HEK293 (cell line): ENCODE measurements at regions not wholly inside any gene's neighbourhood (a gene's known extent, or its start where the extent isn't known, plus 50 kb on each side); places are given as distances from the start of the nearest gene placed in this dataset.

Experiments
- CTCF ChIA-PET: fragments of 350-600 bp; formaldehyde crosslinking; extraction: SDS; loops from one replicate; lab custom pipeline; 2021; ENCODE audit warnings: antibody characterized with exemption; lab: Yijun Ruan, JAX
- POLR2A ChIA-PET: fragments of 300-600 bp; formaldehyde crosslinking; extraction: SDS; loops from one replicate; lab custom pipeline; 2020; ENCODE audit warnings: antibody characterized with exemption, inconsistent platforms; lab: Yijun Ruan, JAX
- H3K27ac ChIP-seq: fragments of 200-500 bp; sonication (Bioruptor generic); 2 replicates; pipeline ENCODE4 v1.5.1; 2014; ENCODE audit warnings: low read depth, low read length, control low read depth, inconsistent platforms; ENCODE audit errors: extremely low read depth
- H3K36me3 ChIP-seq, 2 experiments: fragments of 200-500 bp in 1 of 2; sonication (Bioruptor generic) in 1 of 2; 1 replicate in 1 of 2; 2 replicates in 1 of 2; pipeline ENCODE4 v1.5.1; 2014 to 2017; ENCODE audit warnings: inconsistent platforms in 2 of 2, low read length in 2 of 2; ENCODE audit not compliant: control insufficient read depth in 2 of 2, insufficient read depth in 1 of 2
- H3K4me1 ChIP-seq: fragments of 200-500 bp; sonication (Bioruptor generic); 2 replicates; pipeline ENCODE4 v1.5.1; 2014; ENCODE audit warnings: mild to moderate bottlenecking, low read length, inconsistent platforms; ENCODE audit not compliant: control insufficient read depth, insufficient read depth
- H3K4me3 ChIP-seq: 2 replicates; pipeline ENCODE4 v1.5.1; 2011; ENCODE audit warnings: low read depth, mild to moderate bottlenecking, control low read depth, low read length, moderate library complexity
- H3K9me3 ChIP-seq: fragments of 200-500 bp; sonication (Bioruptor generic); 2 replicates; pipeline ENCODE4 v1.5.1; 2014; ENCODE audit warnings: low read depth, low read length, inconsistent platforms; ENCODE audit not compliant: control insufficient read depth, insufficient read depth
- FEZF1 ChIP-seq: fragments of 450-650 bp; formaldehyde crosslinking; IDR thresholded peaks from 2 replicates; pipeline ENCODE4 v1.5.1; 2016; ENCODE audit warnings: missing biosample characterization, missing genetic modification characterization
- HOXA7 ChIP-seq: sonication (generic); formaldehyde crosslinking; IDR thresholded peaks from 2 replicates; pipeline ENCODE4 v1.8.1; 2022; ENCODE audit warnings: missing genetic modification reagents, borderline replicate concordance
- KLF1 ChIP-seq: fragments of 450-650 bp; formaldehyde crosslinking; IDR thresholded peaks from 2 replicates; pipeline ENCODE4 v1.5.1; 2016; ENCODE audit warnings: missing biosample characterization, missing genetic modification characterization
- MZF1 ChIP-seq: fragments of 450-650 bp; formaldehyde crosslinking; IDR thresholded peaks from 2 replicates; pipeline ENCODE4 v1.5.1; 2017; ENCODE audit warnings: missing biosample characterization, missing genetic modification characterization, borderline replicate concordance
- PRDM1 ChIP-seq: fragments of 450-650 bp; formaldehyde crosslinking; IDR thresholded peaks from 2 replicates; pipeline ENCODE4; 2016; ENCODE audit warnings: missing biosample characterization, missing genetic modification characterization
- PRDM10 ChIP-seq: fragments of 450-650 bp; formaldehyde crosslinking; IDR thresholded peaks from 2 replicates; pipeline ENCODE4 v1.5.1; 2016; ENCODE audit warnings: missing biosample characterization, missing genetic modification characterization
- SETDB1 ChIP-seq: IDR thresholded peaks from one replicate; pipeline ENCODE4 v1.6.1; 2017; ENCODE audit warnings: mild to moderate bottlenecking, low read length, moderate library complexity, mixed read lengths; ENCODE audit not compliant: insufficient read length
- TRIM28 ChIP-seq: IDR thresholded peaks from 2 replicates; pipeline ENCODE4 v1.6.1; 2011; ENCODE audit warnings: low read length, control low read depth, borderline replicate concordance
- ZEB2 ChIP-seq: fragments of 450-650 bp; formaldehyde crosslinking; IDR thresholded peaks from 2 replicates; pipeline ENCODE4 v1.5.1; 2016; ENCODE audit warnings: missing biosample characterization, missing genetic modification characterization
- ZNF114 ChIP-seq: fragments of 450-650 bp; formaldehyde crosslinking; IDR thresholded peaks from 2 replicates; pipeline ENCODE4 v1.5.0; 2017; ENCODE audit warnings: missing biosample characterization, missing genetic modification characterization
- ZNF138 ChIP-seq: fragments of 450-650 bp; formaldehyde crosslinking; IDR thresholded peaks from 2 replicates; pipeline ENCODE4 v1.5.1; 2016; ENCODE audit warnings: missing biosample characterization, missing genetic modification characterization, borderline replicate concordance
- ZNF140 ChIP-seq: fragments of 450-650 bp; formaldehyde crosslinking; IDR thresholded peaks from 2 replicates; pipeline ENCODE4 v1.5.1; 2016; ENCODE audit warnings: missing biosample characterization, missing genetic modification characterization
- ZNF155 ChIP-seq: fragments of 450-650 bp; formaldehyde crosslinking; IDR thresholded peaks from 2 replicates; pipeline ENCODE4 v1.5.1; 2016; ENCODE audit warnings: missing biosample characterization, missing genetic modification characterization
- ZNF16 ChIP-seq: fragments of 450-650 bp; formaldehyde crosslinking; IDR thresholded peaks from 2 replicates; pipeline ENCODE4 v1.5.1; 2016; ENCODE audit warnings: low read depth, missing biosample characterization, missing genetic modification characterization
- ZNF184 ChIP-seq: fragments of 450-650 bp; IDR thresholded peaks from 2 replicates; pipeline ENCODE4 v1.5.1; 2018; ENCODE audit warnings: missing biosample characterization, mild to moderate bottlenecking, missing genetic modification characterization
- ZNF211 ChIP-seq: fragments of 450-650 bp; formaldehyde crosslinking; IDR thresholded peaks from 2 replicates; pipeline ENCODE4 v1.5.1; 2016; ENCODE audit warnings: low read depth, missing biosample characterization, missing genetic modification characterization
- ZNF280D ChIP-seq: fragments of 450-650 bp; formaldehyde crosslinking; IDR thresholded peaks from 2 replicates; pipeline ENCODE4 v1.5.1; 2016; ENCODE audit warnings: missing biosample characterization, missing genetic modification characterization
- ZNF302 ChIP-seq: fragments of 450-650 bp; formaldehyde crosslinking; IDR thresholded peaks from 2 replicates; pipeline ENCODE4 v1.5.1; 2016; ENCODE audit warnings: missing biosample characterization, missing genetic modification characterization, low read depth
- ZNF311 ChIP-seq: fragments of 450-650 bp; formaldehyde crosslinking; IDR thresholded peaks from 2 replicates; pipeline ENCODE4 v1.5.1; 2017; ENCODE audit warnings: missing biosample characterization, missing genetic modification characterization, borderline replicate concordance
- ZNF324 ChIP-seq: fragments of 450-650 bp; formaldehyde crosslinking; IDR thresholded peaks from 2 replicates; pipeline ENCODE4 v1.5.1; 2016; ENCODE audit warnings: missing biosample characterization, missing genetic modification characterization
- ZNF501 ChIP-seq: fragments of 450-650 bp; formaldehyde crosslinking; IDR thresholded peaks from 2 replicates; pipeline ENCODE4 v1.5.1; 2016; ENCODE audit warnings: missing biosample characterization, missing genetic modification characterization
- ZNF510 ChIP-seq: fragments of 450-650 bp; formaldehyde crosslinking; IDR thresholded peaks from 2 replicates; pipeline ENCODE4 v1.5.1; 2018; ENCODE audit warnings: mild to moderate bottlenecking, missing genetic modification characterization, missing biosample characterization; ENCODE audit not compliant: insufficient replicate concordance
- ZNF530 ChIP-seq: fragments of 450-650 bp; formaldehyde crosslinking; IDR thresholded peaks from 2 replicates; pipeline ENCODE4 v1.5.1; 2016; ENCODE audit warnings: low read depth, missing biosample characterization, missing genetic modification characterization
- ZNF747 ChIP-seq: fragments of 450-650 bp; formaldehyde crosslinking; IDR thresholded peaks from 2 replicates; pipeline ENCODE4 v1.5.1; 2016; ENCODE audit warnings: missing biosample characterization, missing genetic modification characterization
- TF ChIP-seq, protein P1 (sequence below): fragments of 450-650 bp; formaldehyde crosslinking; IDR thresholded peaks from 2 replicates; pipeline ENCODE4 v1.5.1; 2017; ENCODE audit warnings: missing biosample characterization, missing genetic modification characterization
- TF ChIP-seq, protein P2 (sequence below): fragments of 450-650 bp; IDR thresholded peaks from 2 replicates; pipeline ENCODE4 v1.5.1; 2018; ENCODE audit warnings: missing biosample characterization, mild to moderate bottlenecking, missing genetic modification characterization

DNA sequence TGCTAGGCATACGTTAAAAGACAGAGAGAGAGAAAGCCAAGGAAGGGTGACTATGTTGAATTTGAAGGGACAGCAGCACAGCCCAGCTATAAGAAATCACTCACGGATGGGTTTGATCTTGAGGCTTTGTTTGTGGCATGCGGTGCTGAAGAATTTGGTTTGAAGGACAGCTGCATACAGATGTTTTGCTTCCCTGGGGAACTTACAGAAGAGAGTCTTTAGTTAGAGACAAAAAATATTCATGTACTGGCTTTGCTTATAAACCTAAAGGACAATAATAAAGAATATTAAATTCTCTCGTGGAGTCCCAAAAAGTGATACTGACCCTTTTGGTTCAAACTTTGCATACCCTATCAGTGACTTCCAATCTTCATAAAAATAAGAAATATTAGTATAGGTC lies 491.4 kb downstream of the NEBL start:
- CTCF ChIA-PET: no interaction called here
- POLR2A ChIA-PET: no interaction called here
- H3K9me3 ChIP-seq: no peaks in the 10 kb centered on the region
- H3K36me3 ChIP-seq: no peaks in the 10 kb centered on the region
- no peak for TF ChIP-seq ZNF324
- no peak for TF ChIP-seq ZNF510 (tag by site-specific recombination)
- no peak for TF ChIP-seq ZNF311 (tag by site-specific recombination)
- no peak for TF ChIP-seq PRDM1 (tag by site-specific recombination)
- TF ChIP-seq KLF1 (tag by site-specific recombination): no peak
- no peak for TF ChIP-seq ZNF138 (tag by site-specific recombination)
- TF ChIP-seq ZNF211 (tag by site-specific recombination): no peak
- no peak for TF ChIP-seq ZNF302 (tag by site-specific recombination)
- no peak overlapping the region for H3K4me3 ChIP-seq
- no peaks in the 10 kb centered on the region for H3K4me1 ChIP-seq
- H3K27ac ChIP-seq: no peak overlapping the region

DNA sequence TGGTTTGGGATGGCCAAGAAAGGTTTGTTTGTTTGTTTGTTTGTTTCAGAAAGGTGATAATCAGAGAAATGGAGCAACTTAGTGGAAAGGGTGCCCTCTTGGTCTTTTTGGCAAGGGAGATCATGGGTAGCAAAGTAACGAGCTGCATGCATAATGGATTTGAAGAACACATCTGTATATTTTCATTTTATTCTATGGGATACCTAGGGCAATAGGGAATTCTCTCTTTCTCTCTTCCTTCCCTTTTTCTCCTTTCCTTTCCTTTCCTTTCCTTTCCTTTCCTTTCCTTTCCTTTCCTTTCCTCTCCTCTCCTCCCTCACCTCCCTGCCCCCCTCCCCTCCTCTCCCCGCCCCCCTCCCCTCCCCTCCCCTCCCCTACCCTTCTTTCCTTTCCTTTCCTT lies 492.1 kb downstream of the NEBL start:
- POLR2A ChIA-PET: no interaction called here

DNA sequence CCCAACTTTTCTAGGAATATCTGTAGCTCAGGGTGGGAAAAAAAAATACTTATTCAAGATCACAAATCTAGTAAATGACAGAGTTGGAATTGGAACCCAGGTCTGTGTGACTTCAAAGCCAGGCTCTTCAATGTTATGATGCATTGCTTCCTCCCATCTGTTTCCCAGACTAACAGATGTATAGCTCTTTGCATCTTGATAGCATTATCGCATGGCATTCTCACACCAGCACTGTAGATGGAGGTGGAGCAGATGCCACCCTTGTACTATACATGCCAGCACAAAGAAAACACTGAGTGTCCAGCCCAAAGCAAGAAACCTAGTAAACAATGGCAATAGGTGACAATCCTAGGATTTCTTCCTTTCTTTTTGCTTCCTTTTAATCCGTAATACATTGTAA lies 497.3 kb downstream of the NEBL start:
- Histone ChIP-seq H3K4me1 (no peaks in the 10 kb centered on the region), H3K27ac (no peak overlapping the region), H3K9me3 (no peaks in the 10 kb centered on the region), H3K36me3 (no peaks in the 10 kb centered on the region), H3K4me3 (no peak overlapping the region)
- ChIA-PET POLR2A (no interaction called here), CTCF (no interaction called here)
- TF ChIP-seq SETDB1: no peak
- TF ChIP-seq ZNF16 (tag by site-specific recombination): no peak
- TF ChIP-seq HOXA7 (CRISPR knock-in tag): no peak
- TF ChIP-seq ZNF155 (tag by site-specific recombination): no peak
- no peak for TF ChIP-seq PRDM10 (tag by site-specific recombination)
- TF ChIP-seq, protein P1, sequence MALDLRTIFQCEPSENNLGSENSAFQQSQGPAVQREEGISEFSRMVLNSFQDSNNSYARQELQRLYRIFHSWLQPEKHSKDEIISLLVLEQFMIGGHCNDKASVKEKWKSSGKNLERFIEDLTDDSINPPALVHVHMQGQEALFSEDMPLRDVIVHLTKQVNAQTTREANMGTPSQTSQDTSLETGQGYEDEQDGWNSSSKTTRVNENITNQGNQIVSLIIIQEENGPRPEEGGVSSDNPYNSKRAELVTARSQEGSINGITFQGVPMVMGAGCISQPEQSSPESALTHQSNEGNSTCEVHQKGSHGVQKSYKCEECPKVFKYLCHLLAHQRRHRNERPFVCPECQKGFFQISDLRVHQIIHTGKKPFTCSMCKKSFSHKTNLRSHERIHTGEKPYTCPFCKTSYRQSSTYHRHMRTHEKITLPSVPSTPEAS: no peak

More for the DNA sequence above, 492.1 kb downstream of the NEBL start:
- Histone ChIP-seq H3K4me1 (no peaks in the 10 kb centered on the region), H3K4me3 (no peak overlapping the region), H3K27ac (no peak overlapping the region), H3K9me3 (no peaks in the 10 kb centered on the region), H3K36me3 (no peaks in the 10 kb centered on the region)
- CTCF ChIA-PET: interaction anchor here (1.1 kb wide), 1 partner anchor 11 kb away, joined by 3 read pairs; no protein-coding TSS in a partner anchor
- TF ChIP-seq ZNF280D (tag by site-specific recombination): no peak
- TF ChIP-seq ZNF114 (tag by site-specific recombination): no peak
- TF ChIP-seq TRIM28: no peak
- TF ChIP-seq ZNF501: no peak
- TF ChIP-seq, protein P2, sequence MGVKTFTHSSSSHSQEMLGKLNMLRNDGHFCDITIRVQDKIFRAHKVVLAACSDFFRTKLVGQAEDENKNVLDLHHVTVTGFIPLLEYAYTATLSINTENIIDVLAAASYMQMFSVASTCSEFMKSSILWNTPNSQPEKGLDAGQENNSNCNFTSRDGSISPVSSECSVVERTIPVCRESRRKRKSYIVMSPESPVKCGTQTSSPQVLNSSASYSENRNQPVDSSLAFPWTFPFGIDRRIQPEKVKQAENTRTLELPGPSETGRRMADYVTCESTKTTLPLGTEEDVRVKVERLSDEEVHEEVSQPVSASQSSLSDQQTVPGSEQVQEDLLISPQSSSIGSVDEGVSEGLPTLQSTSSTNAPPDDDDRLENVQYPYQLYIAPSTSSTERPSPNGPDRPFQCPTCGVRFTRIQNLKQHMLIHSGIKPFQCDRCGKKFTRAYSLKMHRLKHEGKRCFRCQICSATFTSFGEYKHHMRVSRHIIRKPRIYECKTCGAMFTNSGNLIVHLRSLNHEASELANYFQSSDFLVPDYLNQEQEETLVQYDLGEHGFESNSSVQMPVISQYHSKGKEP (tag by site-specific recombination): no peak
- TF ChIP-seq MZF1 (tag by site-specific recombination): no peak
- no peak for TF ChIP-seq FEZF1 (tag by site-specific recombination)
- no peak for TF ChIP-seq ZEB2 (tag by site-specific recombination)
- TF ChIP-seq ZNF311 (tag by site-specific recombination): no peak
- TF ChIP-seq ZNF530 (tag by site-specific recombination): no peak
- TF ChIP-seq ZNF747 (tag by site-specific recombination): no peak
- TF ChIP-seq ZNF140: no peak
- no peak for TF ChIP-seq ZNF184 (tag by site-specific recombination)
